ENCODE measurements at regions not wholly inside any gene's neighbourhood (a gene's known extent, or its start where the extent isn't known, plus 50 kb on each side); places are given as distances from the start of the nearest gene placed in this dataset.

DNA sequence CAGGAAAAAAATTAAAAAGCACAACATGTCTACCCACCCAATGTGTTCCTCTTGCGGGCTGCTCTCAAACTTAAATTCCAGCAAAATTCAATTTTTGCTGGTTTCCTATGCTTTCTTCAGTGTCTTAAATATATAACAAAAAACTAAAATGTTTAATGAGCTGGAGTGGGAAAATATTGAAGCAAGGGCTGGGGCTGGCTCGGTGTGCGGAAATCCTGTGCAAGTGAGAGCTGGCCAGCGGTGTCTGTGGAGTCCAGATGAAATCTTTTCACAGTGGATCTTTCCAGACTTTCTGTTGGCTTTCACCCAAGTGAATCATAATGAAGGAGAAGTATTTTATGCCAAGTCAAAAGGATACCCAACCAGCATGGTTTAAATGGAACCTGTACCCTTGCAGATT, 1733.6 kb downstream of the TP53TG3F start:
- CTCF ChIA-PET = no interaction called here
- no peak for ATAC-seq (ENCODE audit: low read depth)
- intact Hi-C loops (cut with micrococcal nuclease) = no loop called here
- Histone ChIP-seq H3K4me1 (ENCODE audit: control insufficient read depth in 2 of 2, insufficient read depth in 2 of 2, low read length in 2 of 2) (no peaks in the 10 kb centered on the region), H3K9ac (ENCODE audit: low read length) (no peak overlapping the region), H3K4me3 (ENCODE audit: control extremely low read depth in 1 of 5, extremely low read depth in 1 of 5, insufficient read depth in 1 of 5, low read depth in 2 of 5, low read length in 4 of 5) (no peak overlapping the region), H3K79me2 (ENCODE audit: control insufficient read depth, insufficient read depth, low read length) (no peaks in the 10 kb centered on the region), H3K36me3 (replicated peaks in 1 of 2; ENCODE audit: control extremely low read depth in 1 of 2, control insufficient read depth in 1 of 2, extremely low read depth in 1 of 2, insufficient read depth in 2 of 2, low read length in 1 of 2) (no peaks in the 10 kb centered on the region), H3K9me3 (ENCODE audit: control extremely low read depth in 1 of 3, control insufficient read depth in 2 of 3, insufficient read depth in 1 of 3, low read length in 2 of 3) (peaks cover 0 to 36% (median 0%) of the 10 kb centered on the region in 3 donors), H4K20me1 (ENCODE audit: control insufficient read depth, insufficient read depth, low read length, poor library complexity, severe bottlenecking) (no peaks in the 10 kb centered on the region), H3K27ac (ENCODE audit: low read length in 2 of 2) (no peak overlapping the region), H2AFZ (ENCODE audit: insufficient read depth, low read depth, low read length, poor library complexity, severe bottlenecking) (no peak overlapping the region), H3K27me3 (replicated peaks in 1 of 4; ENCODE audit: control extremely low read depth in 1 of 4, control insufficient read depth in 3 of 4, insufficient read depth in 4 of 4, low read length in 3 of 4) (no peaks in the 10 kb centered on the region), H3K4me2 (replicated peaks; ENCODE audit: low read depth, low read length, poor library complexity, severe bottlenecking) (no peak overlapping the region)
- WGBS (ENCODE audit: insufficient coverage) = 81% methylated on average over 3 of the region's 4 CpGs
- Mint-ChIP-seq H3K4me1 (no peaks in the 10 kb centered on the region), H3K27me3 (no peaks in the 10 kb centered on the region), H3K9me3 (ENCODE audit: insufficient read depth) (peaks cover 2% of the 10 kb centered on the region), H3K4me3 (no peak overlapping the region), H3K27ac (no peak overlapping the region)
- TF ChIP-seq CTCF (IDR thresholded peaks at IDR 0.05) (no peak), EZH2 (IDR thresholded peaks at IDR 0.05; ENCODE audit: borderline replicate concordance, insufficient read depth, low read depth, low read length, poor library complexity, severe bottlenecking) (no peak)
- POLR2A ChIA-PET = no interaction called here
- DNase-seq = no peak

DNA sequence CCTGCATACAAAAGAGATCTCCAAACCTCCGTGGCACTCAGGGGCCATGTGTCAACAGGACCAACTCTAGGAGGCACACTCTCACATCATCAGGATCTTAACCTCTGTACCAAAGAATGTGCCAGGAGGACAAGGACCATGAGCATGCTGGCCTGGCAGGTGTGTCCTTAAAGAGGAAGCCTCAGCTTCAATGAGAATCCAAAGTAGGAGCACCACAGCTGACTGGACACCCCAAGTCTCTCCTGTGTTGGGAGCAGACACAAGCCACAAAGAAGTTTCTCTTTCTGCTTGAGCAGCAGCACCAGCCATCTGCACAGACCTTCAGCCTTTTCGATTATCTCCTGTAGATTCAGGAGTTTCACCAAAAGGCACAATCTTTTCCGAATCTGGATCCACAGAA, 1734.5 kb downstream of the TP53TG3F start:
- Mint-ChIP-seq H3K4me1 (no peaks in the 10 kb centered on the region), H3K9me3 (ENCODE audit: insufficient read depth) (peaks cover 2% of the 10 kb centered on the region), H3K27ac (no peak overlapping the region), H3K27me3 (no peaks in the 10 kb centered on the region), H3K4me3 (no peak overlapping the region)
- WGBS (ENCODE audit: insufficient coverage) = 70% methylated on average over 3 of the region's 3 CpGs
- H3K4me3 ChIP-seq (ENCODE audit: control extremely low read depth in 1 of 5, extremely low read depth in 1 of 5, insufficient read depth in 1 of 5, low read depth in 2 of 5, low read length in 4 of 5) = no peak overlapping the region
- H3K9me3 ChIP-seq (ENCODE audit: control extremely low read depth in 1 of 3, control insufficient read depth in 2 of 3, insufficient read depth in 1 of 3, low read length in 2 of 3) = peaks cover 0 to 36% (median 0%) of the 10 kb centered on the region in 3 donors
- H3K79me2 ChIP-seq (ENCODE audit: control insufficient read depth, insufficient read depth, low read length) = no peaks in the 10 kb centered on the region
- H3K27ac ChIP-seq (ENCODE audit: low read length in 2 of 2) = no peak overlapping the region
- H2AFZ ChIP-seq (ENCODE audit: insufficient read depth, low read depth, low read length, poor library complexity, severe bottlenecking) = no peak overlapping the region
- no peaks in the 10 kb centered on the region for H3K27me3 ChIP-seq (replicated peaks in 1 of 4; ENCODE audit: control extremely low read depth in 1 of 4, control insufficient read depth in 3 of 4, insufficient read depth in 4 of 4, low read length in 3 of 4)
- H3K4me1 ChIP-seq (ENCODE audit: control insufficient read depth in 2 of 2, insufficient read depth in 2 of 2, low read length in 2 of 2) = no peaks in the 10 kb centered on the region
- no peak for DNase-seq
- no peak for ATAC-seq (ENCODE audit: low read depth)
- no peak for TF ChIP-seq EZH2 (IDR thresholded peaks at IDR 0.05; ENCODE audit: borderline replicate concordance, insufficient read depth, low read depth, low read length, poor library complexity, severe bottlenecking)
- no peak for TF ChIP-seq CTCF (IDR thresholded peaks at IDR 0.05)
- POLR2A ChIA-PET = no interaction called here
- no peaks in the 10 kb centered on the region for H3K36me3 ChIP-seq (replicated peaks in 1 of 2; ENCODE audit: control extremely low read depth in 1 of 2, control insufficient read depth in 1 of 2, extremely low read depth in 1 of 2, insufficient read depth in 2 of 2, low read length in 1 of 2)
- no peak overlapping the region for H3K4me2 ChIP-seq (replicated peaks; ENCODE audit: low read depth, low read length, poor library complexity, severe bottlenecking)
- no peak overlapping the region for H3K9ac ChIP-seq (ENCODE audit: low read length)
- intact Hi-C loops (cut with micrococcal nuclease) = no loop called here
- H4K20me1 ChIP-seq (ENCODE audit: control insufficient read depth, insufficient read depth, low read length, poor library complexity, severe bottlenecking) = no peaks in the 10 kb centered on the region
- CTCF ChIA-PET = no interaction called here

Data from B cell (primary cell).